Liver (tissue), 8 donors: ENCODE measurements at regions not wholly inside any gene's neighbourhood (a gene's known extent, or its start where the extent isn't known, plus 50 kb on each side); places are given as distances from the start of the nearest gene placed in this dataset.

Experiments
- DNase-seq: peaks from one replicate; pipeline ENCODE4 v3.0.0-alpha.2; 2017; ENCODE audit warnings: low spot score
- H3K27ac ChIP-seq, 2 donors: one replicate each; pipeline ENCODE4 v1.7.0; 2013; ENCODE audit warnings: inconsistent platforms in 2 of 2, low read length in 2 of 2, control low read depth in 1 of 2, low read depth in 1 of 2, mild to moderate bottlenecking in 1 of 2
- H3K27me3 ChIP-seq, 4 donors: one replicate each; pipeline versions ENCODE4 v1.6.1 to v1.7.0; 2013; ENCODE audit warnings: low read length in 3 of 4, inconsistent platforms in 1 of 4, mild to moderate bottlenecking in 1 of 4, moderate library complexity in 1 of 4; ENCODE audit not compliant: control insufficient read depth in 4 of 4, insufficient read depth in 4 of 4
- H3K36me3 ChIP-seq, 4 donors: one replicate each; pipeline versions ENCODE4 v1.6.1 to v1.7.0; 2013; ENCODE audit warnings: low read length in 3 of 4, mild to moderate bottlenecking in 3 of 4, low read depth in 1 of 4, moderate library complexity in 1 of 4; ENCODE audit not compliant: control insufficient read depth in 4 of 4, insufficient read depth in 3 of 4
- H3K4me1 ChIP-seq, 4 donors: one replicate each; pipeline versions ENCODE4 v1.6.1 to v1.7.0; 2013; ENCODE audit warnings: low read length in 3 of 4, mild to moderate bottlenecking in 3 of 4, moderate library complexity in 1 of 4; ENCODE audit not compliant: control insufficient read depth in 4 of 4, insufficient read depth in 4 of 4
- H3K4me3 ChIP-seq, 3 donors: one replicate each; pipeline versions ENCODE4 v1.6.1 to v1.7.0; 2013; ENCODE audit warnings: low read length in 3 of 3, control low read depth in 1 of 3, low read depth in 1 of 3, mild to moderate bottlenecking in 1 of 3
- H3K9ac ChIP-seq, 2 donors: one replicate each; pipeline ENCODE4 v1.7.0; 2013; ENCODE audit warnings: low read length in 2 of 2, mild to moderate bottlenecking in 2 of 2, moderate library complexity in 2 of 2, control low read depth in 1 of 2, low read depth in 1 of 2
- H3K9me3 ChIP-seq, 4 donors: one replicate each; pipeline versions ENCODE4 v1.6.1 to v1.7.0; 2013; ENCODE audit warnings: low read length in 3 of 4; ENCODE audit not compliant: control insufficient read depth in 4 of 4
- ATF3 ChIP-seq: IDR thresholded peaks from 2 replicates; pipeline ENCODE4 v1.6.1; 2016; ENCODE audit warnings: antibody characterized with exemption
- CTCF ChIP-seq: fragments of 150-350 bp; IDR thresholded peaks from 2 replicates; pipeline ENCODE4 v1.5.1; 2017; ENCODE audit warnings: improper control_type of control experiment, low read depth, low read length; ENCODE audit not compliant: missing input control
- EGR1 ChIP-seq, 2 donors: IDR thresholded peaks; 2 replicates each; pipeline ENCODE4 v1.6.1; 2016 to 2018; ENCODE audit warnings: antibody characterized with exemption in 2 of 2, low read depth in 2 of 2
- FOXA1 ChIP-seq: IDR thresholded peaks from 2 replicates; pipeline ENCODE4 v1.6.1; 2016; ENCODE audit warnings: antibody characterized with exemption
- FOXA2 ChIP-seq: IDR thresholded peaks from 2 replicates; pipeline ENCODE4 v1.6.1; 2016; ENCODE audit warnings: antibody characterized with exemption
- GABPA ChIP-seq, 2 donors: IDR thresholded peaks in 1 of 2; conservative IDR thresholded peaks in 1 of 2; 2 replicates each; pipeline ENCODE4 v1.6.1; 2016; ENCODE audit warnings: antibody characterized with exemption in 2 of 2, mild to moderate bottlenecking in 1 of 2, moderate library complexity in 1 of 2
- HNF4A ChIP-seq, 2 donors: conservative IDR thresholded peaks; 2 replicates each; pipeline ENCODE4 v1.6.1; 2016; ENCODE audit warnings: antibody characterized with exemption in 2 of 2, mild to moderate bottlenecking in 2 of 2
- HNF4G ChIP-seq: IDR thresholded peaks from 2 replicates; pipeline ENCODE4 v1.6.1; 2016; ENCODE audit warnings: antibody characterized with exemption
- JUND ChIP-seq, 2 donors: IDR thresholded peaks; 2 replicates each; pipeline ENCODE4 v1.6.1; 2016; ENCODE audit warnings: antibody characterized with exemption in 2 of 2
- MAX ChIP-seq: IDR thresholded peaks from 2 replicates; pipeline ENCODE4 v1.6.1; 2016; ENCODE audit warnings: antibody characterized with exemption
- NR2F2 ChIP-seq: IDR thresholded peaks from 2 replicates; pipeline ENCODE4 v1.6.1; 2016; ENCODE audit warnings: antibody characterized with exemption
- RAD21 ChIP-seq, 2 donors: IDR thresholded peaks; 2 replicates each; pipeline ENCODE4 v1.6.1; 2016; ENCODE audit warnings: antibody characterized with exemption in 2 of 2, mild to moderate bottlenecking in 2 of 2
- REST ChIP-seq: IDR thresholded peaks from 2 replicates; pipeline ENCODE4 v1.6.1; 2016; ENCODE audit warnings: antibody characterized with exemption, mild to moderate bottlenecking
- RXRA ChIP-seq, 2 donors: IDR thresholded peaks; 2 replicates each; pipeline ENCODE4 v1.6.1; 2017 to 2018; ENCODE audit warnings: antibody characterized with exemption in 2 of 2, mild to moderate bottlenecking in 1 of 2
- SP1 ChIP-seq: IDR thresholded peaks from 2 replicates; pipeline ENCODE4 v1.6.1; 2018; ENCODE audit warnings: antibody characterized with exemption, mild to moderate bottlenecking
- TAF1 ChIP-seq: conservative IDR thresholded peaks from 2 replicates; pipeline ENCODE4 v1.6.1; 2016; ENCODE audit warnings: antibody characterized with exemption, mild to moderate bottlenecking
- YY1 ChIP-seq: IDR thresholded peaks from 2 replicates; pipeline ENCODE4 v1.6.1; 2016; ENCODE audit warnings: antibody characterized with exemption, mild to moderate bottlenecking
- ZBTB33 ChIP-seq: IDR thresholded peaks from 2 replicates; pipeline ENCODE4 v1.6.1; 2016; ENCODE audit warnings: antibody characterized with exemption
- WGBS: extraction: QIAGEN DNeasy Blood & Tissue Kit; methylation state at CpG from one replicate; pipeline ENCODE4 v1.1.7; 2013; 5-methylcytosine and 5-hydroxymethylcytosine counted together
- donor health status: healthy.
- donor health status: healthy.
- donor health status: healthy.
- donor health status: healthy.
- donor health status: healthy.

- 92% methylated on average over 4 of the region's 4 CpGs for WGBS
- no peaks in the 10 kb centered on the region for H3K27me3 ChIP-seq
- H3K9me3 ChIP-seq, result no peaks in the 10 kb centered on the region
- DNase-seq, result no peak
- no peak overlapping the region for H3K9ac ChIP-seq
- no peak for TF ChIP-seq MAX
- TF ChIP-seq YY1, result no peak
- TF ChIP-seq EGR1 (IDR thresholded peaks at IDR 0.05; ENCODE audit: low read depth in 2 of 2), result no peak
- no peak for TF ChIP-seq JUND (IDR thresholded peaks at IDR 0.05)
- no peak for TF ChIP-seq RXRA (IDR thresholded peaks at IDR 0.05)
- no peak for TF ChIP-seq FOXA1
- TF ChIP-seq HNF4G, result no peak
- TF ChIP-seq CTCF, result no peak
- TF ChIP-seq SP1, result no peak
- TF ChIP-seq NR2F2, result no peak
- TF ChIP-seq HNF4A (conservative IDR thresholded peaks at IDR 0.05), result no peak
- TF ChIP-seq ZBTB33, result no peak
- no peak for TF ChIP-seq RAD21 (IDR thresholded peaks at IDR 0.05)
- no peak for TF ChIP-seq FOXA2
- H3K4me3 ChIP-seq, result no peak overlapping the region
- H3K36me3 ChIP-seq, result no peaks in the 10 kb centered on the region
- H3K4me1 ChIP-seq, result no peaks in the 10 kb centered on the region
- no peak overlapping the region for H3K27ac ChIP-seq
These were observed 258.6 kb downstream of the RAD51AP2 start for GRCh38 chr2:17259613-17260012.

- WGBS, result 59% methylated on average over 2 of the region's 2 CpGs
- H3K4me3 ChIP-seq, result no peak overlapping the region
- no peak overlapping the region for H3K9ac ChIP-seq
- H3K27me3 ChIP-seq, result no peaks in the 10 kb centered on the region
- no peaks in the 10 kb centered on the region for H3K9me3 ChIP-seq
- H3K36me3 ChIP-seq, result no peaks in the 10 kb centered on the region
- H3K27ac ChIP-seq, result no peak overlapping the region
- no peak for DNase-seq
- TF ChIP-seq RAD21 (IDR thresholded peaks at IDR 0.05) (no peak), ZBTB33 (no peak), TAF1 (no peak), MAX (no peak), NR2F2 (no peak), ATF3 (no peak), RXRA (IDR thresholded peaks at IDR 0.05) (no peak), YY1 (no peak), GABPA (IDR thresholded peaks at IDR 0.05 in 1 of 2, conservative IDR thresholded peaks at IDR 0.05 in 1 of 2) (no peak), HNF4G (no peak), CTCF (no peak), FOXA1 (no peak), FOXA2 (no peak), SP1 (no peak), EGR1 (IDR thresholded peaks at IDR 0.05; ENCODE audit: low read depth in 2 of 2) (no peak), REST (no peak), JUND (IDR thresholded peaks at IDR 0.05) (no peak), HNF4A (conservative IDR thresholded peaks at IDR 0.05) (no peak)
- no peaks in the 10 kb centered on the region for H3K4me1 ChIP-seq
These were observed 259.4 kb downstream of the RAD51AP2 start for GRCh38 chr2:17258861-17259260.
